ENCODE measurements at regions not wholly inside any gene's neighbourhood (a gene's known extent, or its start where the extent isn't known, plus 50 kb on each side); places are given as distances from the start of the nearest gene placed in this dataset.

DNA sequence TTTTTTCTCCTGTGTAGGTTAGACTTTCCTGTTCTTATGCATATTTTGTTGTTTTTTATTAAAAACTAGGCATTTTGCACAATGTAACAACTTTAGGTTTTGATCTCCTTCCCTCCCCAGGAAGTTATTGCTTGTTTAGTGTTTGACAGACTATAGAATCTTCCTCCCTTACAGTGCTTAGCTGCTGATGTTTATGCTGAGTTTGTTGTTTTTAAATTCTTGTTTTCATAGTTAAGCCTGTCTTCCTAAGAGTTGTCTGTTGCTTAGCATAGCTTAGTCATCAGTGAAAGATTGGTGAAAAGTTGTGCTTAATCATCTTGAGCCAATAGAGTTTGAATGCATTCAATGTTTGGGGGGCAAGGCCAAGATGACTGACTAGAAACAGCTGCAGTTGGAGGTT, 157.5 kb downstream of the NKX6-1 start:
- Histone ChIP-seq H3K9me3 (ENCODE audit: control insufficient read depth in 4 of 4, low read length in 3 of 4) (peaks cover 0 to 17% (median 2%) of the 10 kb centered on the region in 4 donors), H3K36me3 (ENCODE audit: control insufficient read depth in 4 of 4, insufficient read depth in 3 of 4, low read depth in 1 of 4, low read length in 3 of 4) (no peaks in the 10 kb centered on the region)

DNA sequence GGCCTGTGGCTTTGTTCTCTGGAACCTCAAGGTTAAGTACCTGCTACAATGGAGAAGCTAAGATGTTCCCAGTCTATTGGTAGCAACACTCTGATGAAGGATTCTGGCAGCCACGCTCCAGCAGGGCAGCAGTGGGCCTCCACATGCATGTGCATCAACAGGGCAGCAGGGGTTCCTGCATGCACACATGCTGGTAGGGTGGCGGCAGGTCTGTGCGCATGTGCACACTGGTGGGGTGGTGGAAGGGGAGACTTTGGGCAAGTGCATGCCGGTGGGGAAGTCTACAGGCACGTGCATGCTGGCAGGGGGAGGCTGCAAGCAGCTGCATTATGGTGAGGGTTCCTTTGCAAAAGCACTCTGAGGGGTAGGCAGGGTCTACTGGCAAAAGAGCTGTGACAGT, 160.7 kb downstream of the NKX6-1 start:
- peaks cover 0 to 17% (median 2%) of the 10 kb centered on the region in 4 donors for H3K9me3 ChIP-seq (ENCODE audit: control insufficient read depth in 4 of 4, low read length in 3 of 4)

More for the DNA sequence above, 157.5 kb downstream of the NKX6-1 start:
- H3K4me3 ChIP-seq (ENCODE audit: low read depth in 1 of 3, low read length in 3 of 3) = no peak overlapping the region
- H3K4me1 ChIP-seq (ENCODE audit: control insufficient read depth in 4 of 4, insufficient read depth in 4 of 4, low read length in 3 of 4) = no peaks in the 10 kb centered on the region
- DNase-seq (ENCODE audit: low spot score) = no peak
- peaks cover 0 to 10% (median 0%) of the 10 kb centered on the region in 4 donors for H3K27me3 ChIP-seq (ENCODE audit: control insufficient read depth in 4 of 4, insufficient read depth in 4 of 4, low read length in 3 of 4)
- TF ChIP-seq JUND (IDR thresholded peaks at IDR 0.05) (no peak), HNF4A (conservative IDR thresholded peaks at IDR 0.05) (no peak), NR2F2 (IDR thresholded peaks at IDR 0.05) (no peak), HNF4G (IDR thresholded peaks at IDR 0.05) (no peak), MAX (IDR thresholded peaks at IDR 0.05) (no peak)
- TF ChIP-seq, protein P1, sequence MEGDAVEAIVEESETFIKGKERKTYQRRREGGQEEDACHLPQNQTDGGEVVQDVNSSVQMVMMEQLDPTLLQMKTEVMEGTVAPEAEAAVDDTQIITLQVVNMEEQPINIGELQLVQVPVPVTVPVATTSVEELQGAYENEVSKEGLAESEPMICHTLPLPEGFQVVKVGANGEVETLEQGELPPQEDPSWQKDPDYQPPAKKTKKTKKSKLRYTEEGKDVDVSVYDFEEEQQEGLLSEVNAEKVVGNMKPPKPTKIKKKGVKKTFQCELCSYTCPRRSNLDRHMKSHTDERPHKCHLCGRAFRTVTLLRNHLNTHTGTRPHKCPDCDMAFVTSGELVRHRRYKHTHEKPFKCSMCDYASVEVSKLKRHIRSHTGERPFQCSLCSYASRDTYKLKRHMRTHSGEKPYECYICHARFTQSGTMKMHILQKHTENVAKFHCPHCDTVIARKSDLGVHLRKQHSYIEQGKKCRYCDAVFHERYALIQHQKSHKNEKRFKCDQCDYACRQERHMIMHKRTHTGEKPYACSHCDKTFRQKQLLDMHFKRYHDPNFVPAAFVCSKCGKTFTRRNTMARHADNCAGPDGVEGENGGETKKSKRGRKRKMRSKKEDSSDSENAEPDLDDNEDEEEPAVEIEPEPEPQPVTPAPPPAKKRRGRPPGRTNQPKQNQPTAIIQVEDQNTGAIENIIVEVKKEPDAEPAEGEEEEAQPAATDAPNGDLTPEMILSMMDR (IDR thresholded peaks at IDR 0.05; ENCODE audit: low read depth, low read length, missing input control) = no peak
- no peak overlapping the region for H3K9ac ChIP-seq (ENCODE audit: low read depth in 1 of 2, low read length in 2 of 2)
- H3K27ac ChIP-seq (ENCODE audit: low read depth in 1 of 2, low read length in 2 of 2) = no peak overlapping the region

DNA sequence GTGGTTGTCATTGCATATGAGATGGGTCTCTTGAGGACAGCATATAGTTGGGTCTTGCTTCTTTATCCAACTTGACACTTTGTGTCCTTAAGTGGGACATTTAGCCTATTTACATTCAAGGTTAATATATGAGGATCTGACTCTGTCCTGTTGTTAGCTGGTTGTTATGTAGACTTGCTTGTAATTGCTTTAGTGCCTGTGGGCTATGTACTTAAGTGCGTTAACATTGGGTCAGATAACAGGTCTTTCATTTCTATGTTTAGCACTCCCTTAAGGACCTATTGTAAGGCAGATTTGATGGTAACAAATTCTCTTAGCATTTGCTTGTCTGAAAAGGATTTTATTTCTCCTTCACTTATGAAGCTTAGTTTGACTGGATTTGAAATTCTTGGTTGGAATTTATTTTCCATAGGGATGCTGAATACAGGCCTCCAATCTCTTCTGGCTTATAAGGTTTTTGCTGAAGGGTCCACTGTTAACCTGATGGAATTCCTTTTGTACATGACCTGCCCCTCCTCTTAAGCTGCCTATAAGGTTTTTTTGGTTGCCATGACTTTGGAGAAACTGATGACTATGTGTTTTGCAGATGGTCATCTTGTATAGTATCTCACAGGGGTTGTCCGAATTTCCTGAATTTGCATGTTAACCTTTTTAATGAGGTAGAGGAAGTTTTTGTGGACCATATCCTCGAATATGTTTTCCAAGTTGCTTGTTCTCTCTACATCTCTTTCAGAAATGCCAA, 162.0 kb downstream of the NKX6-1 start:
- WGBS = 61% methylated on average over 3 of the region's 3 CpGs
- Histone ChIP-seq H3K9me3 (ENCODE audit: control insufficient read depth in 4 of 4, low read length in 3 of 4) (peaks cover 0 to 12% (median under 1%) of the 10 kb centered on the region in 4 donors), H3K9ac (ENCODE audit: low read depth in 1 of 2, low read length in 2 of 2) (no peak overlapping the region), H3K4me3 (ENCODE audit: low read depth in 1 of 3, low read length in 3 of 3) (no peak overlapping the region), H3K27me3 (ENCODE audit: control insufficient read depth in 4 of 4, insufficient read depth in 4 of 4, low read length in 3 of 4) (peaks cover 0 to 10% (median 0%) of the 10 kb centered on the region in 4 donors), H3K27ac (ENCODE audit: low read depth in 1 of 2, low read length in 2 of 2) (no peak overlapping the region), H3K36me3 (ENCODE audit: control insufficient read depth in 4 of 4, insufficient read depth in 3 of 4, low read depth in 1 of 4, low read length in 3 of 4) (no peaks in the 10 kb centered on the region), H3K4me1 (ENCODE audit: control insufficient read depth in 4 of 4, insufficient read depth in 4 of 4, low read length in 3 of 4) (no peaks in the 10 kb centered on the region)
- no peak for DNase-seq (ENCODE audit: low spot score)
- TF ChIP-seq EGR1 (IDR thresholded peaks at IDR 0.05; ENCODE audit: low read depth in 2 of 2) (no peak), RXRA (IDR thresholded peaks at IDR 0.05) (no peak), NR2F2 (IDR thresholded peaks at IDR 0.05) (no peak), ATF3 (IDR thresholded peaks at IDR 0.05) (no peak), GABPA (IDR thresholded peaks at IDR 0.05 in 1 of 2, conservative IDR thresholded peaks at IDR 0.05 in 1 of 2) (no peak), SP1 (IDR thresholded peaks at IDR 0.05) (no peak), RAD21 (IDR thresholded peaks at IDR 0.05) (no peak), YY1 (IDR thresholded peaks at IDR 0.05) (no peak), HNF4G (IDR thresholded peaks at IDR 0.05) (no peak), FOXA1 (IDR thresholded peaks at IDR 0.05) (no peak), HNF4A (conservative IDR thresholded peaks at IDR 0.05) (no peak)
- TF ChIP-seq, protein P2, sequence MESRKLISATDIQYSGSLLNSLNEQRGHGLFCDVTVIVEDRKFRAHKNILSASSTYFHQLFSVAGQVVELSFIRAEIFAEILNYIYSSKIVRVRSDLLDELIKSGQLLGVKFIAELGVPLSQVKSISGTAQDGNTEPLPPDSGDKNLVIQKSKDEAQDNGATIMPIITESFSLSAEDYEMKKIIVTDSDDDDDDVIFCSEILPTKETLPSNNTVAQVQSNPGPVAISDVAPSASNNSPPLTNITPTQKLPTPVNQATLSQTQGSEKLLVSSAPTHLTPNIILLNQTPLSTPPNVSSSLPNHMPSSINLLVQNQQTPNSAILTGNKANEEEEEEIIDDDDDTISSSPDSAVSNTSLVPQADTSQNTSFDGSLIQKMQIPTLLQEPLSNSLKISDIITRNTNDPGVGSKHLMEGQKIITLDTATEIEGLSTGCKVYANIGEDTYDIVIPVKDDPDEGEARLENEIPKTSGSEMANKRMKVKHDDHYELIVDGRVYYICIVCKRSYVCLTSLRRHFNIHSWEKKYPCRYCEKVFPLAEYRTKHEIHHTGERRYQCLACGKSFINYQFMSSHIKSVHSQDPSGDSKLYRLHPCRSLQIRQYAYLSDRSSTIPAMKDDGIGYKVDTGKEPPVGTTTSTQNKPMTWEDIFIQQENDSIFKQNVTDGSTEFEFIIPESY (IDR thresholded peaks at IDR 0.05) = no peak

More for the DNA sequence above, 160.7 kb downstream of the NKX6-1 start:
- Histone ChIP-seq H3K27ac (ENCODE audit: low read depth in 1 of 2, low read length in 2 of 2) (no peak overlapping the region), H3K9ac (ENCODE audit: low read depth in 1 of 2, low read length in 2 of 2) (no peak overlapping the region), H3K36me3 (ENCODE audit: control insufficient read depth in 4 of 4, insufficient read depth in 3 of 4, low read depth in 1 of 4, low read length in 3 of 4) (no peaks in the 10 kb centered on the region), H3K4me1 (ENCODE audit: control insufficient read depth in 4 of 4, insufficient read depth in 4 of 4, low read length in 3 of 4) (no peaks in the 10 kb centered on the region), H3K4me3 (ENCODE audit: low read depth in 1 of 3, low read length in 3 of 3) (no peak overlapping the region), H3K27me3 (ENCODE audit: control insufficient read depth in 4 of 4, insufficient read depth in 4 of 4, low read length in 3 of 4) (peaks cover 0 to 10% (median 0%) of the 10 kb centered on the region in 4 donors)
- TF ChIP-seq FOXA2 (IDR thresholded peaks at IDR 0.05) (no peak), HNF4A (conservative IDR thresholded peaks at IDR 0.05) (no peak), ATF3 (IDR thresholded peaks at IDR 0.05) (no peak), RAD21 (IDR thresholded peaks at IDR 0.05) (no peak), YY1 (IDR thresholded peaks at IDR 0.05) (no peak), NR2F2 (IDR thresholded peaks at IDR 0.05) (no peak), SP1 (IDR thresholded peaks at IDR 0.05) (no peak)
- TF ChIP-seq, protein P1 (IDR thresholded peaks at IDR 0.05; ENCODE audit: low read depth, low read length, missing input control) = no peak
- DNase-seq (ENCODE audit: low spot score) = no peak
- WGBS = 81% methylated on average over 5 of the region's 5 CpGs
